Stimulated activated naive B cell treated with anti-CD40 and anti-IgM and Interleukin-4, amounts not matched to agents 10 μg/mL and 1 μg/mL and 100 μg/mL, for 72 hours (primary cell): ENCODE measurements at regions not wholly inside any gene's neighbourhood (a gene's known extent, or its start where the extent isn't known, plus 50 kb on each side); places are given as distances from the start of the nearest gene placed in this dataset.

Experiments
- ATAC-seq, 2 donors: fragments of 150-1000 bp; cut with Tn5 transposase; replicated peaks; 2 replicates each; pipeline ENCODE4 v1.10.0; 2021; ENCODE audit warnings: moderate library complexity in 1 of 2
- DNase-seq: peaks from one replicate; pipeline ENCODE4 v3.0.0; 2021
- H3K27ac Mint-ChIP-seq: one replicate; pipeline ENCODE4 v1.8.0; 2022; ENCODE audit warnings: mild to moderate bottlenecking, mixed read lengths
- H3K27me3 Mint-ChIP-seq, 2 donors: one replicate each; pipeline ENCODE4 v1.8.0; 2022; ENCODE audit warnings: mixed read lengths in 2 of 2
- H3K36me3 Mint-ChIP-seq, 2 donors: one replicate each; pipeline ENCODE4 v1.8.0; 2022; ENCODE audit warnings: mixed read lengths in 2 of 2, mild to moderate bottlenecking in 1 of 2
- H3K4me1 Mint-ChIP-seq, 2 donors: one replicate each; pipeline ENCODE4 v1.8.0; 2022; ENCODE audit warnings: mixed read lengths in 2 of 2, mild to moderate bottlenecking in 1 of 2
- H3K4me3 Mint-ChIP-seq, 2 donors: one replicate each; pipeline ENCODE4 v1.8.0; 2022; ENCODE audit warnings: mild to moderate bottlenecking in 2 of 2, mixed read lengths in 2 of 2, moderate library complexity in 1 of 2
- H3K9me3 Mint-ChIP-seq, 2 donors: one replicate each; pipeline ENCODE4 v1.8.0; 2022; ENCODE audit warnings: mixed read lengths in 2 of 2, mild to moderate bottlenecking in 1 of 2

- H3K9me3 Mint-ChIP-seq: peaks cover 0 to 7% of the 10 kb centered on the region in 2 donors
- H3K27ac Mint-ChIP-seq: no peak overlapping the region
- H3K4me1 Mint-ChIP-seq: no peaks in the 10 kb centered on the region
- no peaks in the 10 kb centered on the region for H3K36me3 Mint-ChIP-seq
- ATAC-seq: no peak
- H3K4me3 Mint-ChIP-seq: no peak overlapping the region
- DNase-seq: no peak
- peaks cover 10 to 17% of the 10 kb centered on the region in 2 donors for H3K27me3 Mint-ChIP-seq
Observed at GRCh38 chr16:18059089-18059488, 277.4 kb downstream of the NPIPA8 start.

GRCh38 chr16:18055411-18055916 lies 281.1 kb downstream of the NPIPA8 start:
- H3K4me1 Mint-ChIP-seq: no peaks in the 10 kb centered on the region
- no peak overlapping the region for H3K27ac Mint-ChIP-seq
- ATAC-seq (no peak), DNase-seq (no peak)
- peaks cover 11 to 15% of the 10 kb centered on the region in 2 donors for H3K27me3 Mint-ChIP-seq
- peaks cover 0 to 11% of the 10 kb centered on the region in 2 donors for H3K9me3 Mint-ChIP-seq
- no peaks in the 10 kb centered on the region for H3K36me3 Mint-ChIP-seq
- H3K4me3 Mint-ChIP-seq: no peak overlapping the region

- Mint-ChIP-seq H3K9me3 (peaks cover 0 to 4% of the 10 kb centered on the region in 2 donors), H3K27me3 (peaks cover 0 to 8% of the 10 kb centered on the region in 2 donors), H3K36me3 (no peaks in the 10 kb centered on the region), H3K4me1 (no peaks in the 10 kb centered on the region), H3K4me3 (no peak overlapping the region), H3K27ac (no peak overlapping the region)
- no peak for ATAC-seq
- DNase-seq: no peak
Observed at GRCh38 chr16:18050777-18051176, 285.8 kb downstream of the NPIPA8 start.

- Mint-ChIP-seq H3K4me1 (no peaks in the 10 kb centered on the region), H3K36me3 (no peaks in the 10 kb centered on the region), H3K27me3 (peaks cover 0 to 8% of the 10 kb centered on the region in 2 donors), H3K9me3 (peaks cover 0 to 4% of the 10 kb centered on the region in 2 donors), H3K4me3 (no peak overlapping the region), H3K27ac (no peak overlapping the region)
- ATAC-seq (no peak), DNase-seq (no peak)
Observed at GRCh38 chr16:18050234-18050633, 286.3 kb downstream of the NPIPA8 start.

- ATAC-seq (no peak), DNase-seq (no peak)
- H3K36me3 Mint-ChIP-seq: no peaks in the 10 kb centered on the region
- H3K9me3 Mint-ChIP-seq: peaks cover 0 to 4% of the 10 kb centered on the region in 2 donors
- peaks cover under 1 to 8% of the 10 kb centered on the region in 2 donors for H3K27me3 Mint-ChIP-seq
- no peak overlapping the region for H3K27ac Mint-ChIP-seq
- H3K4me3 Mint-ChIP-seq: no peak overlapping the region
- H3K4me1 Mint-ChIP-seq: no peaks in the 10 kb centered on the region
Observed at GRCh38 chr16:18049547-18050133, 286.9 kb downstream of the NPIPA8 start.

- DNase-seq (no peak), ATAC-seq (no peak)
- Mint-ChIP-seq H3K36me3 (no peaks in the 10 kb centered on the region), H3K9me3 (peaks cover 0 to 4% of the 10 kb centered on the region in 2 donors), H3K27me3 (peaks cover 7 to 8% of the 10 kb centered on the region in 2 donors), H3K4me1 (no peaks in the 10 kb centered on the region), H3K27ac (no peak overlapping the region), H3K4me3 (no peak overlapping the region)
Observed at GRCh38 chr16:18048853-18049546, 287.5 kb downstream of the NPIPA8 start.

GRCh38 chr16:18047761-18048160 lies 288.8 kb downstream of the NPIPA8 start:
- ATAC-seq (no peak), DNase-seq (no peak)
- H3K36me3 Mint-ChIP-seq: no peaks in the 10 kb centered on the region
- peaks cover 4 to 9% of the 10 kb centered on the region in 2 donors for H3K27me3 Mint-ChIP-seq
- H3K27ac Mint-ChIP-seq: no peak overlapping the region
- H3K4me1 Mint-ChIP-seq: no peaks in the 10 kb centered on the region
- no peak overlapping the region for H3K4me3 Mint-ChIP-seq
- peaks cover 0 to 2% of the 10 kb centered on the region in 2 donors for H3K9me3 Mint-ChIP-seq

GRCh38 chr16:18045356-18045755 lies 291.2 kb downstream of the NPIPA8 start:
- Mint-ChIP-seq H3K27ac (no peak overlapping the region), H3K4me3 (no peak overlapping the region), H3K4me1 (no peaks in the 10 kb centered on the region), H3K36me3 (no peaks in the 10 kb centered on the region), H3K27me3 (peaks cover 0 to 9% of the 10 kb centered on the region in 2 donors), H3K9me3 (no peaks in the 10 kb centered on the region)
- ATAC-seq (no peak), DNase-seq (no peak)

GRCh38 chr16:18041864-18042834 lies 294.4 kb downstream of the NPIPA8 start:
- Mint-ChIP-seq H3K27me3 (peaks cover 0 to 9% of the 10 kb centered on the region in 2 donors), H3K4me1 (no peaks in the 10 kb centered on the region), H3K4me3 (no peak overlapping the region), H3K36me3 (no peaks in the 10 kb centered on the region), H3K9me3 (peaks cover under 1 to 1% of the 10 kb centered on the region in 2 donors), H3K27ac (no peak overlapping the region)
- no peak for DNase-seq
- no peak for ATAC-seq

GRCh38 chr16:18039931-18040330 lies 296.6 kb downstream of the NPIPA8 start:
- Mint-ChIP-seq H3K36me3 (no peaks in the 10 kb centered on the region), H3K27ac (no peak overlapping the region), H3K27me3 (peaks cover 0 to 9% of the 10 kb centered on the region in 2 donors), H3K4me3 (no peak overlapping the region), H3K9me3 (peaks cover 4 to 5% of the 10 kb centered on the region in 2 donors), H3K4me1 (no peaks in the 10 kb centered on the region)
- DNase-seq: no peak
- no peak for ATAC-seq

GRCh38 chr16:18037051-18037450 lies 299.5 kb downstream of the NPIPA8 start:
- peaks cover 0 to 5% of the 10 kb centered on the region in 2 donors for H3K27me3 Mint-ChIP-seq
- peaks cover 4 to 5% of the 10 kb centered on the region in 2 donors for H3K9me3 Mint-ChIP-seq
- H3K36me3 Mint-ChIP-seq: no peaks in the 10 kb centered on the region
- no peak overlapping the region for H3K27ac Mint-ChIP-seq
- no peak overlapping the region for H3K4me3 Mint-ChIP-seq
- ATAC-seq (no peak), DNase-seq (no peak)
- no peaks in the 10 kb centered on the region for H3K4me1 Mint-ChIP-seq

- H3K27ac Mint-ChIP-seq: no peak overlapping the region
- no peaks in the 10 kb centered on the region for H3K4me1 Mint-ChIP-seq
- H3K4me3 Mint-ChIP-seq: no peak overlapping the region
- DNase-seq (no peak), ATAC-seq (no peak)
- no peaks in the 10 kb centered on the region for H3K9me3 Mint-ChIP-seq
- peaks cover 13 to 17% of the 10 kb centered on the region in 2 donors for H3K27me3 Mint-ChIP-seq
- no peaks in the 10 kb centered on the region for H3K36me3 Mint-ChIP-seq
Observed at GRCh38 chr16:18024611-18025010, 311.9 kb downstream of the NPIPA8 start.

GRCh38 chr16:18018376-18018775 lies 318.2 kb downstream of the NPIPA8 start:
- DNase-seq (no peak), ATAC-seq (no peak)
- no peaks in the 10 kb centered on the region for H3K4me1 Mint-ChIP-seq
- peaks cover 6 to 10% of the 10 kb centered on the region in 2 donors for H3K27me3 Mint-ChIP-seq
- no peak overlapping the region for H3K4me3 Mint-ChIP-seq
- no peaks in the 10 kb centered on the region for H3K9me3 Mint-ChIP-seq
- H3K36me3 Mint-ChIP-seq: no peaks in the 10 kb centered on the region
- H3K27ac Mint-ChIP-seq: no peak overlapping the region

- Mint-ChIP-seq H3K4me3 (no peak overlapping the region), H3K9me3 (peaks cover 0 to 3% of the 10 kb centered on the region in 2 donors), H3K4me1 (no peaks in the 10 kb centered on the region), H3K36me3 (no peaks in the 10 kb centered on the region), H3K27me3 (peaks cover 0 to 15% of the 10 kb centered on the region in 2 donors), H3K27ac (no peak overlapping the region)
- ATAC-seq (no peak), DNase-seq (no peak)
Observed at GRCh38 chr16:18013863-18014262, 322.7 kb downstream of the NPIPA8 start.
